SU-DHL-6 (cell line): ENCODE measurements at regions not wholly inside any gene's neighbourhood (a gene's known extent, or its start where the extent isn't known, plus 50 kb on each side); places are given as distances from the start of the nearest gene placed in this dataset.

ENCODE experiments used
- H2AFZ ChIP-seq: fragments of 200-600 bp; sonication (generic); 2 replicates; pipeline ENCODE4 v1.6.1; 2014; ENCODE audit warnings: low read depth, mild to moderate bottlenecking, moderate library complexity, mixed read lengths, antibody characterized with exemption, low read length; ENCODE audit not compliant: severe bottlenecking
- H3F3A ChIP-seq: fragments of 200-600 bp; shearing (Covaris generic); 2 replicates; pipeline ENCODE4 v1.6.0; 2016; ENCODE audit warnings: antibody characterized with exemption, mild to moderate bottlenecking; ENCODE audit not compliant: insufficient read depth
- H3K27ac ChIP-seq: fragments of 200-600 bp; sonication (generic); 2 replicates; pipeline ENCODE4 v1.5.1; 2016; ENCODE audit warnings: low read depth, mild to moderate bottlenecking, low read length, moderate library complexity, mixed read lengths
- H3K27me3 ChIP-seq: fragments of 200-600 bp; sonication (generic), shearing (Covaris generic); 2 replicates; pipeline ENCODE4 v1.6.0; 2014; ENCODE audit warnings: mild to moderate bottlenecking, low read length
- H3K36me3 ChIP-seq: fragments of 200-600 bp; sonication (generic); 2 replicates; pipeline ENCODE4 v1.6.1; 2014; ENCODE audit warnings: mild to moderate bottlenecking, low read length, mixed read lengths
- H3K4me2 ChIP-seq: fragments of 300-600, 200-600 bp; shearing (Covaris generic), sonication (generic); 2 replicates; pipeline ENCODE4 v1.6.0; 2014; ENCODE audit warnings: low read length, low read depth, mild to moderate bottlenecking; ENCODE audit not compliant: poor library complexity, severe bottlenecking
- H3K4me3 ChIP-seq: fragments of 200-600 bp; sonication (generic); 2 replicates; pipeline ENCODE4 v1.5.1; 2014; ENCODE audit warnings: antibody characterized with exemption, low read length, mild to moderate bottlenecking, mixed read lengths; ENCODE audit not compliant: insufficient read depth, poor library complexity, severe bottlenecking
- H3K79me2 ChIP-seq: fragments of 200-600 bp; sonication (generic); 2 replicates; pipeline ENCODE4 v1.6.1; 2014; ENCODE audit warnings: mild to moderate bottlenecking, low read length, moderate library complexity; ENCODE audit not compliant: insufficient read depth
- H3K9ac ChIP-seq: fragments of 200-600 bp; sonication (generic); 2 replicates; pipeline ENCODE4 v1.7.0; 2014; ENCODE audit warnings: mild to moderate bottlenecking, low read length
- H3K9me2 ChIP-seq: fragments of 200-600 bp; sonication (generic); replicated peaks from 2 replicates; pipeline ENCODE4 v1.6.1; 2014; ENCODE audit warnings: low read length; ENCODE audit not compliant: insufficient read depth
- H3K9me3 ChIP-seq: fragments of 200-600 bp; sonication (generic); 2 replicates; pipeline ENCODE4 v1.6.1; 2014; ENCODE audit warnings: low read length, mixed read lengths; ENCODE audit not compliant: insufficient read depth
- H4K20me1 ChIP-seq: fragments of 200-600 bp; sonication (generic); 2 replicates; pipeline ENCODE4 v1.6.1; 2014; ENCODE audit warnings: low read depth, mild to moderate bottlenecking, antibody characterized with exemption, low read length, moderate library complexity, mixed read lengths
- EZH2phosphoT487 ChIP-seq: fragments of 200-600 bp; sonication (generic), shearing (Covaris generic); conservative IDR thresholded peaks from 2 replicates; pipeline ENCODE4 v1.6.1; 2018; ENCODE audit warnings: mild to moderate bottlenecking, antibody characterized with exemption, low read length, moderate library complexity, mixed read lengths
- TF ChIP-seq, protein P1 (sequence below): fragments of 200-600 bp; sonication (generic); IDR thresholded peaks from one replicate; pipeline ENCODE4 v1.5.1; 2017; ENCODE audit warnings: antibody characterized with exemption, mild to moderate bottlenecking, low read length, moderate library complexity; ENCODE audit not compliant: insufficient read depth, poor library complexity, severe bottlenecking

DNA sequence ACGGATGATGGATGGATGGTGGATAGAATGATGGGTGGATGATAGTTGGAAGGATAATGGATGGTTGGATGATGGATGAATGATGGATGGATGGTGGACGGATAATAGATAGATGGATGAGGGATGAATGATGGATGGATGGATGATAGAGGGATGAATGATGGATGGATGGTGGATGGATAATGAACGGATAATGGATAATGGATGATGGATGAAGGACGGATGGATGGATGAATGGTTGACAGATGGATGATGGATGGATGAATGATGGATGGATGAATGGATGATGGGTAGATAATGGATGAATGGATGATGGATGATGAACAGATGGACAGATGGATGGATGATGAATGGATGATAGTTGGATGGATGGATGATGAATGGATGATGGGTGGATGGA lies 255.1 kb downstream of the NPHP4 start:
- no peak overlapping the region for H3K27ac ChIP-seq
- H3K36me3 ChIP-seq: no peaks in the 10 kb centered on the region
- H4K20me1 ChIP-seq: no peaks in the 10 kb centered on the region
- H3K9ac ChIP-seq: no peak overlapping the region
- H3K4me2 ChIP-seq: no peak overlapping the region
- TF ChIP-seq EZH2phosphoT487: no peak
- TF ChIP-seq, protein P1, sequence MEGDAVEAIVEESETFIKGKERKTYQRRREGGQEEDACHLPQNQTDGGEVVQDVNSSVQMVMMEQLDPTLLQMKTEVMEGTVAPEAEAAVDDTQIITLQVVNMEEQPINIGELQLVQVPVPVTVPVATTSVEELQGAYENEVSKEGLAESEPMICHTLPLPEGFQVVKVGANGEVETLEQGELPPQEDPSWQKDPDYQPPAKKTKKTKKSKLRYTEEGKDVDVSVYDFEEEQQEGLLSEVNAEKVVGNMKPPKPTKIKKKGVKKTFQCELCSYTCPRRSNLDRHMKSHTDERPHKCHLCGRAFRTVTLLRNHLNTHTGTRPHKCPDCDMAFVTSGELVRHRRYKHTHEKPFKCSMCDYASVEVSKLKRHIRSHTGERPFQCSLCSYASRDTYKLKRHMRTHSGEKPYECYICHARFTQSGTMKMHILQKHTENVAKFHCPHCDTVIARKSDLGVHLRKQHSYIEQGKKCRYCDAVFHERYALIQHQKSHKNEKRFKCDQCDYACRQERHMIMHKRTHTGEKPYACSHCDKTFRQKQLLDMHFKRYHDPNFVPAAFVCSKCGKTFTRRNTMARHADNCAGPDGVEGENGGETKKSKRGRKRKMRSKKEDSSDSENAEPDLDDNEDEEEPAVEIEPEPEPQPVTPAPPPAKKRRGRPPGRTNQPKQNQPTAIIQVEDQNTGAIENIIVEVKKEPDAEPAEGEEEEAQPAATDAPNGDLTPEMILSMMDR: no peak
- H3K9me3 ChIP-seq: no peaks in the 10 kb centered on the region
- H3F3A ChIP-seq: no peaks in the 10 kb centered on the region
- H3K9me2 ChIP-seq: no peaks in the 10 kb centered on the region
- H2AFZ ChIP-seq: no peak overlapping the region
- H3K27me3 ChIP-seq: no peaks in the 10 kb centered on the region
- no peak overlapping the region for H3K4me3 ChIP-seq
- no peaks in the 10 kb centered on the region for H3K79me2 ChIP-seq

DNA sequence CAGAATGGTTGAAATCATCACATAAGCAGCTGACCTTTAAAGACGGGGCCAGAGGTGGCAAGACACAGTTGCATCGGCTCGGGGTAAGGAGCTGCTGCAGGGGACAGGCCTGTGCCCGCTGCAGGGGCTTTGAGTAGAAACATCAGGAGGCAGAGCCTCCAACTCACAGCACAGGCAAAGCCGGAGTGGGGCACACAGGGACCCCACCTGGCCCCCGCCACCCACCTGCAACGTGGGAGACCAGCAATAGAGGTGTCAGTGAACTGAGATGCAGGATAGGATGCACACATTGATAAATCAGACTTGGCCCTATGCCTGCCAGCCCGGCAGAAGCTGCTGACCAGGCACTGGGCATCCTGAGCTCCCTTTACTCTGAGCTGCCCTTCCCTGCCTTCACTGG lies 257.2 kb downstream of the NPHP4 start:
- H3K27ac ChIP-seq: no peak overlapping the region
- H2AFZ ChIP-seq: no peak overlapping the region
- H3K4me2 ChIP-seq: no peak overlapping the region
- H3K79me2 ChIP-seq: no peaks in the 10 kb centered on the region
- H3K9me3 ChIP-seq: no peaks in the 10 kb centered on the region
- no peak overlapping the region for H3K9ac ChIP-seq
- H3K36me3 ChIP-seq: no peaks in the 10 kb centered on the region
- H3F3A ChIP-seq: no peaks in the 10 kb centered on the region
- H4K20me1 ChIP-seq: no peaks in the 10 kb centered on the region
- no peaks in the 10 kb centered on the region for H3K9me2 ChIP-seq
- H3K27me3 ChIP-seq: no peaks in the 10 kb centered on the region
- no peak for TF ChIP-seq EZH2phosphoT487
- TF ChIP-seq, protein P1: no peak
- H3K4me3 ChIP-seq: no peak overlapping the region

DNA sequence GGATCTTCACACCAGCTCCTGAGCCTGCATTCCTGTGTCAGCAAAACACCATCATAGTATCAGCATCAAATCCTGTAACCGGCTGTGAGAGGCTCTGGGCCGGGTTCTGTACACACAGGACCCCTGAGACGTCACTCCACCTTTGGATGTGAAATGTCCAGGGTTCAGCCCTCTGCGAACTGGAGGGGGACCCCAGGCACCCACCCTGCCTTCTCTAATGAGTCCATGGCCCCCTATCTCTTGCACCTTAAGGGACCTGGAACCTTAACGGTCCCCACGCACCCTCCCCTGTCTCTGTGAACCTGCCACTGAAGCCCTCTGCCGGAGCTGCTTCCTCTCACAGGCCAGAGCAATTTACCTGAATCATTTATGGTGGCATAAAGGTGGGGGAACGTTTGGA lies 257.8 kb downstream of the NPHP4 start:
- Histone ChIP-seq H3K27me3 (no peaks in the 10 kb centered on the region), H3K9me2 (no peaks in the 10 kb centered on the region), H3K4me3 (no peak overlapping the region), H3K36me3 (no peaks in the 10 kb centered on the region), H3F3A (no peaks in the 10 kb centered on the region), H3K79me2 (no peaks in the 10 kb centered on the region), H3K4me2 (no peak overlapping the region), H3K9ac (no peak overlapping the region), H3K9me3 (no peaks in the 10 kb centered on the region), H2AFZ (no peak overlapping the region), H4K20me1 (no peaks in the 10 kb centered on the region), H3K27ac (no peak overlapping the region)
- TF ChIP-seq, protein P1: no peak
- no peak for TF ChIP-seq EZH2phosphoT487

DNA sequence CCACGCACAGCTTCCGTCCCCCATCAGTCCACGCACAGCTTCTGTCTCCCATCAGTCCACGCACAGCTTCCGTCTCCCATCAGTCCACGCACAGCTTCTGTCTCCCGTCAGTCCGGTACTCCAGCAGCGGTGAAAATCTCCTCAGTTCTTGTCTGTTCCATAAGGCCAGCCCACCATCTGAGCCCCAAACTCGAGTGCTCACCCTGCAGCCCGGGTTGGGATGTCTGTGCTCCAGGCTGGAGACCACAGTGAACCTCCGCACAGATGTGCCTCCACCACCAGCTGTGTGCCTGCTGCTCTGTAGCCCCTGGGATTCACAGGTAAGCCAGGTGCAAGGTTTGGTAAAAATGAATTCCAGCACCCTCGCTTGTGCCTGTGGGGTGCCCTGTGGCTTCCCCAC lies 258.6 kb downstream of the NPHP4 start:
- no peak overlapping the region for H2AFZ ChIP-seq
- no peak overlapping the region for H3K4me2 ChIP-seq
- no peaks in the 10 kb centered on the region for H3F3A ChIP-seq
- no peak overlapping the region for H3K4me3 ChIP-seq
- no peak overlapping the region for H3K27ac ChIP-seq
- no peaks in the 10 kb centered on the region for H3K79me2 ChIP-seq
- no peaks in the 10 kb centered on the region for H3K36me3 ChIP-seq
- H4K20me1 ChIP-seq: no peaks in the 10 kb centered on the region
- H3K9me3 ChIP-seq: no peaks in the 10 kb centered on the region
- H3K9me2 ChIP-seq: no peaks in the 10 kb centered on the region
- TF ChIP-seq, protein P1: no peak
- TF ChIP-seq EZH2phosphoT487: no peak
- H3K9ac ChIP-seq: no peak overlapping the region
- H3K27me3 ChIP-seq: no peaks in the 10 kb centered on the region
